Osteoblast (primary cell): ENCODE measurements at regions not wholly inside any gene's neighbourhood (a gene's known extent, or its start where the extent isn't known, plus 50 kb on each side); places are given as distances from the start of the nearest gene placed in this dataset.

Source experiments
- DNase-seq: peaks from one replicate; pipeline ENCODE4 v3.0.0; 2011; ENCODE audit warnings: low spot score, mixed read lengths; ENCODE audit not compliant: insufficient read length; ENCODE audit errors: missing footprints
- H2AFZ ChIP-seq: 2 replicates; pipeline ENCODE4 v1.6.0; 2011; ENCODE audit warnings: mild to moderate bottlenecking, low read length
- H3K27ac ChIP-seq: 2 replicates; pipeline ENCODE4 v1.5.1; 2011; ENCODE audit warnings: mild to moderate bottlenecking, low read depth, low read length, moderate library complexity
- H3K27me3 ChIP-seq: 2 replicates; pipeline ENCODE4 v1.6.0; 2012; ENCODE audit warnings: mild to moderate bottlenecking, control low read depth, inconsistent platforms, low read length, moderate library complexity; ENCODE audit not compliant: insufficient read depth
- H3K36me3 ChIP-seq: 2 replicates; pipeline ENCODE4 v1.5.1; 2011; ENCODE audit warnings: mild to moderate bottlenecking, low read length, control low read depth, moderate library complexity; ENCODE audit not compliant: insufficient read depth
- H3K4me1 ChIP-seq: 2 replicates; pipeline ENCODE4 v1.5.1; 2011; ENCODE audit warnings: mild to moderate bottlenecking, low read length, control low read depth, moderate library complexity; ENCODE audit not compliant: insufficient read depth
- H3K4me2 ChIP-seq: 2 replicates; pipeline ENCODE4 v1.6.0; 2011; ENCODE audit warnings: mild to moderate bottlenecking, low read length; ENCODE audit not compliant: insufficient read depth
- H3K4me3 ChIP-seq: fragments of 200-600 bp; sonication (generic); 3 replicates; pipeline ENCODE4 v1.5.1; 2012; ENCODE audit warnings: mild to moderate bottlenecking, low read length, inconsistent platforms; ENCODE audit not compliant: insufficient read depth
- H3K79me2 ChIP-seq: 2 replicates; pipeline ENCODE4 v1.6.0; 2012; ENCODE audit warnings: mild to moderate bottlenecking, low read length, control low read depth, inconsistent platforms; ENCODE audit not compliant: insufficient read depth
- H3K9me3 ChIP-seq: 2 replicates; pipeline ENCODE4 v1.5.1; 2011; ENCODE audit warnings: low read depth, low read length, control low read depth
- H4K20me1 ChIP-seq: 2 replicates; pipeline ENCODE4 v1.6.0; 2012; ENCODE audit warnings: mild to moderate bottlenecking, low read length, control low read depth; ENCODE audit not compliant: insufficient read depth
- CTCF ChIP-seq: IDR thresholded peaks from 2 replicates; pipeline ENCODE4 v1.5.1; 2011; ENCODE audit warnings: mild to moderate bottlenecking, low read depth, low read length, moderate library complexity; ENCODE audit errors: extremely low read depth

DNA sequence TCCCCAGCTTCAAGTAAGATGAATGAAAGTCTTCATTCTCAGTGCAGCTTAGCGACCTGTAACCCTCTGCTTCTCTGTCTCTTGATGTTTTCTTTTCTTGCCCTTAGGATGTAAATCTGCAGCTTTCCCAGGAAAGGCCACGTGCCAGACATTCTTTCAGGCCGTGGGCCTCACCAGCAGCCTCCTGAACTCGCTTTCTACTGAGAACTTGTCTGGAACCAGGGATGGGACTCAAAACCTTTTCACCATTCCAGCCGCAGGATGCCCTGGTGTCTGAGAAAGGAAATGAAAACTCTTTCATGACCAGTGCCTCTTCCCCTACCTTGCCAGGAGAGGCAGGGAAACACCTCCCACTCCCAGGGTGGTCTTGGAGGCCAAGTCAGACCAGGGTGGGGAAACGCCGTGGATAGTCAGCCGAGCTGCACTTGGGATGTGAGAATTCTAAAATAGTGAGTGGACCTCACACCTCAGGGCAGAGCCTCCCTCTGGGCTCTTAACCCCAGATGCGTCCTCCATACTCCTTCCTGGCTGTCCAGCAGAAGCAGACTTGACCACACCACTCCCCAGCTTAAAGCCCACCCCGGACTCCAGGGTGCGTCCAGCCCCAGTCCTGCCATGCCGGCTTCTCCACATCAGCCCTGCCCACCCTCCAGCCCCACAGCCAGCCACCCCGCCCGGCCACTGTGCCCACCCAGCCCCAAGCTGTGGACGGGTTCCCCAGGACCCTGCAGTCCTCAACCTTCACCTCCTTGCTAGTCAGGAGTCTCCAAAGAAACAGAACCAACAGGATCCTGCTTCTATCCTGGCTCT lies 115.5 kb downstream of the TWIST2 start:
- H4K20me1 ChIP-seq = no peaks in the 10 kb centered on the region
- no peak for TF ChIP-seq CTCF
- H3K36me3 ChIP-seq = no peaks in the 10 kb centered on the region
- no peak overlapping the region for H3K4me3 ChIP-seq
- H3K79me2 ChIP-seq = no peaks in the 10 kb centered on the region
- no peak overlapping the region for H2AFZ ChIP-seq
- H3K4me1 ChIP-seq = no peaks in the 10 kb centered on the region
- peaks cover 2% of the 10 kb centered on the region for H3K27me3 ChIP-seq
- DNase-seq = no peak
- H3K27ac ChIP-seq = no peak overlapping the region
- no peaks in the 10 kb centered on the region for H3K9me3 ChIP-seq
- no peak overlapping the region for H3K4me2 ChIP-seq

- Histone ChIP-seq H3K79me2 (no peaks in the 10 kb centered on the region), H2AFZ (no peak overlapping the region)
- no peak for DNase-seq
These were observed 116.1 kb downstream of the TWIST2 start for GRCh38 chr2:238963971-238964328.

DNA sequence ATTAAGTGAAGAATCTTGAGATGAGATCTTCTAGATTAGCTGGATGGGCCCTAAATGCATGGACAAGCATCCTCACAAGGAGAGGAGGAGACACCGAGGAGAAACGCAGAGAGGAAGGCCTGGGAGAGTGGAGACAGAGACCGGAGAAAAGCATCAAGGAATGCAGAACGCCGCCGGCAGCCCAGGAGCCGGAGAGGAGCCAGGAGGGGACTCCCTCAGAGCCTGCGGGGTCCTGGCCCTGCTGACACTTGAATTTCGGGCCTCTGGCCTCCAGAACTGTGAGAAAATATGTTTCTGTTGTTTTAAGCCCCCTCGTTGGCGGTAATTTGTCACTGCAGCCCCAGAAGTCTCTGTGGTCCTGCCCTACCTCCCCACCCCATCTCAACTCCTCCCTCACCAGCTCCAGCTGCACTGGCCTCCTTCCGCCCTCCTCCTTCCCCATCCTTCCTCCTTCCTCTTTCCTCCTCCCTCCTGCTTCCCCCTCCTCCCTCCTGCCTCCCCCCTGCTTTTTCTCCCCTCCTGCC lies 116.7 kb downstream of the TWIST2 start:
- H4K20me1 ChIP-seq = no peaks in the 10 kb centered on the region
- no peak overlapping the region for H2AFZ ChIP-seq
- no peaks in the 10 kb centered on the region for H3K79me2 ChIP-seq
- H3K36me3 ChIP-seq = no peaks in the 10 kb centered on the region
- no peak overlapping the region for H3K4me2 ChIP-seq
- H3K9me3 ChIP-seq = no peaks in the 10 kb centered on the region
- peaks cover 2% of the 10 kb centered on the region for H3K27me3 ChIP-seq
- DNase-seq = no peak
- no peaks in the 10 kb centered on the region for H3K4me1 ChIP-seq
- no peak for TF ChIP-seq CTCF
- no peak overlapping the region for H3K27ac ChIP-seq
- no peak overlapping the region for H3K4me3 ChIP-seq

More at GRCh38 chr2:238963971-238964328, 116.1 kb downstream of the TWIST2 start:
- TF ChIP-seq CTCF = no peak
- no peak overlapping the region for H3K27ac ChIP-seq
- no peaks in the 10 kb centered on the region for H4K20me1 ChIP-seq
- H3K27me3 ChIP-seq = peaks cover 2% of the 10 kb centered on the region
- H3K9me3 ChIP-seq = no peaks in the 10 kb centered on the region
- no peak overlapping the region for H3K4me2 ChIP-seq
- H3K4me1 ChIP-seq = no peaks in the 10 kb centered on the region
- no peak overlapping the region for H3K4me3 ChIP-seq
- H3K36me3 ChIP-seq = no peaks in the 10 kb centered on the region

- no peaks in the 10 kb centered on the region for H3K79me2 ChIP-seq
These were observed 117.6 kb downstream of the TWIST2 start for GRCh38 chr2:238965371-238966071.

More at GRCh38 chr2:238965371-238966071, 117.6 kb downstream of the TWIST2 start:
- no peaks in the 10 kb centered on the region for H3K9me3 ChIP-seq
- peak; percentile 38 for DNase-seq
- H3K36me3 ChIP-seq = no peaks in the 10 kb centered on the region
- H3K4me3 ChIP-seq = no peak overlapping the region
- H3K27me3 ChIP-seq = peaks cover 2% of the 10 kb centered on the region
- no peaks in the 10 kb centered on the region for H4K20me1 ChIP-seq
- no peak overlapping the region for H3K27ac ChIP-seq
- H3K4me1 ChIP-seq = no peaks in the 10 kb centered on the region
- H2AFZ ChIP-seq = no peak overlapping the region
- H3K4me2 ChIP-seq = no peak overlapping the region
- TF ChIP-seq CTCF = no peak
